DMS53 (cell line): ENCODE measurements at regions not wholly inside any gene's neighbourhood (a gene's known extent, or its start where the extent isn't known, plus 50 kb on each side); places are given as distances from the start of the nearest gene placed in this dataset.
A peak's percentile ranks its signal among the peaks of the same experiment; 100 is the strongest.

Experiments
- DNase-seq: peaks from one replicate; lab custom pipeline; 2025; lab: John Stamatoyannopoulos, UW

GRCh38 chr5:115402822-115403577 lies 106.5 kb upstream of the CCDC112 start:
- DNase-seq = no peak

- DNase-seq = no peak
These were observed 105.6 kb upstream of the CCDC112 start for GRCh38 chr5:115402092-115402491.

DNA sequence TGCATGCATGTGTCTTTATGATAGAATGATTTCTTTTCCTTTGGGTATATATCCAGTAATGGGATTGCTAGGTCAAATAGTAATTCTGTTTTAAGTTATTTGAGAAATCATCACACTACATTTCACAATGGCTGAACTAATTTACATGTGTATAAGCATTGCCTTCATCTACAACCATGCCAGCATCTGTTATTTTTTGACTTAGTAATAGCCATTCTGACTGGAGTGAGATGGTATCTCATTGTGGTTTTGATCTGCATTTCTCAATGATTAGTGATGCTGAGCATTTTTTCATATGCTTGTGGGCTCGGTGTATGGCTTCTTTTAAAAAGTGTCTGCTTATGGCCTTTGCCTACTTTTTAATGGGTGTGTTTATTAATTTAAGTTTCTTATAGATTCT lies 102.3 kb upstream of the CCDC112 start:
- DNase-seq = no peak

GRCh38 chr5:115396688-115397087 lies 100.2 kb upstream of the CCDC112 start:
- no peak for DNase-seq

DNA sequence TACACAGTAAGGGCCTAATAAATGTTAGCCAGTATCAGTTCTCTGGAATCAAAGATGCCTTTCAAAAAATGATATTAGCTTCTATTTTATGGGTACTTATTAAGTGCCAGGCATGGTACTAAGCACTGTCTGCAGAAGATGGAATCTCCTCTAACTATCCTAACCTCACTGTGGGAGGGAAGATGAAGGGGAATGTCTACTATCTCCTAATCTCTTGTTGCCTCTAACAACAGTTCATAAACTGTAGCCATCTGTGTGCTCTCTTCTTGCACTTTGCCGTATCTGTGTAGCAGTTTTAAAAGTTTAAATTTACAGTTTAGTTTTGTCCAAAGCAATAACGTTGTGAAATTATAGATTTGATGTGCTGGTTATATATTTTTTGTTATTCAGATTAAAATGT lies 99.6 kb upstream of the CCDC112 start:
- no peak for DNase-seq

- no peak for DNase-seq
These were observed 98.1 kb upstream of the CCDC112 start for GRCh38 chr5:115394531-115394930.

- DNase-seq = peak; percentile 38
These were observed 96.8 kb upstream of the CCDC112 start for GRCh38 chr5:115393239-115393638.

DNA sequence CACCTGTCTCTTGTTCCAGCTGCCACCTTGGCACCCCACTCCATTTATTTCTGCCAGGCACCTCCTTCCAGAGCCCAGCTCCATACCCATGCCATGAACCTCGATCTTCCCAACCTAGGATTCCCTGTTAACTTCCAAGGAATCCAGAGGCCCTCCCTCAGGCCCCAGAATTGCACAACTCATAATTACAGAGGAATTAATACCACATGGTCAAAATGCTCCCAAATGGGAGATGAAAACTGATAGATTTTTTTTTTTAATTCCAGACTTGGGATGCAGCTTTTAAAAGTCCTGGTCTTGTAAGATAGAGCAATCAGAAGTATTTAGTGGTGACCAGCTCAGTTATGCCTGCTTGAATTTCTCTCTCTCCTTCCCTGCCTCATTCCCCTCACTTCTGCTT lies 96.2 kb upstream of the CCDC112 start:
- no peak for DNase-seq

DNA sequence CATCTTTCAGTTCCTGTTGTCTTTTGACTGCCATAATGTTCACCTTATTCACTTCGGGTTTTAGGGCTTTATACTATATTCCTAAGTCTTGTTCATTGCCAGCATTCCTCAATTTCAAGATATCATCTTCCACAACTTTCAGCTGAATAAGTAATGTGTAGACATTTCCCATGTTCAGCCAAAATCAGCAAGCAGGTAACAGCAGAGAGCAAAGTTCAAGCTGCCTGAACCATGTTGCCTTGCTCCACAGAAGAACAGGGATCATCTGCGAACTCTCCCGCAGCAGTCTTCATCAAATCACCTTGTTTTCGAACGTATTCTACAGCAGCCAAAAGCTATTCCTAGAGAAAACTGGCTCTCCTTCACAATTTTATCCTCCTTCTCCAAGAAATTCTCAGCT lies 95.3 kb upstream of the CCDC112 start:
- no peak for DNase-seq

GRCh38 chr5:115389799-115390382 lies 93.4 kb upstream of the CCDC112 start:
- DNase-seq = peak; percentile 52

GRCh38 chr5:115389034-115389798 lies 92.8 kb upstream of the CCDC112 start:
- no peak for DNase-seq

- no peak for DNase-seq
These were observed 91.8 kb upstream of the CCDC112 start for GRCh38 chr5:115388240-115388639.

DNA sequence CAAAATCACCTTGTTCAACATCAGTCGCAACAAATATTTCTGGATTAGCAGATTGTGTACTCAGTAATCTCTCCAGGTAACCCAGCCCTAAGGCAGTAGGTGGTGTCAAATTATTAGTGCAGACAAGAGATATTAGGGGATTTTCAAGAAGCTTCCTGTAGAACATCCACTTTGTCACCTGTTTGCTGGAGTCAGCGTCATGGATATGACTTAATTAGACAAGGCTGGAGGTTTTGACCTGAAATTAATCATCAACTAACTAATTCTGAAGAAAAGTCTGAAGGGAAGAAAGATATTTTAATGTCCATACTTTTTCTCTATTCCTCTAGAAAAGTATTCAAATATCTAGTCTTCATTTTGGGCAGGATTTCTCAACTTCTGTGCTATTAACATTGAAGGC lies 91.4 kb upstream of the CCDC112 start:
- no peak for DNase-seq

DNA sequence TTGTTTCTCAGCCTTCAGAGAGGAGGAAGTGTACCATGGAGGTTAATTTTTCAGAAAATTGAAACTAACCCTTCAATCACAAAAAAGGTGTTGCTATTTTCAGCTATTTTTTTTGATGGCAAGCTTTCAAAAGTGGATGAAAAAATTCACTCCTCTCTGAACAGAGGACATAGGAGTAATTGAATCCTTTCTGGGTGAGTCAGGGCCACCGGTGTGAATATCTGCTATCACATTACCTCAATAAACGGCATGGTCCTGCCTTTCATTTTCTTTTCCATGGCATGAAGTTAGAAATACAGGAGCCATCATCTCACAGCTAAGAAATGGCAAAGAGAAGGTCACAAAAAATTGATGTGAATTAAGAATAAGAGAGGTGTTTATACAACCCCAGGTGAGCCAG lies 90.2 kb upstream of the CCDC112 start:
- DNase-seq = peak; percentile 13

DNA sequence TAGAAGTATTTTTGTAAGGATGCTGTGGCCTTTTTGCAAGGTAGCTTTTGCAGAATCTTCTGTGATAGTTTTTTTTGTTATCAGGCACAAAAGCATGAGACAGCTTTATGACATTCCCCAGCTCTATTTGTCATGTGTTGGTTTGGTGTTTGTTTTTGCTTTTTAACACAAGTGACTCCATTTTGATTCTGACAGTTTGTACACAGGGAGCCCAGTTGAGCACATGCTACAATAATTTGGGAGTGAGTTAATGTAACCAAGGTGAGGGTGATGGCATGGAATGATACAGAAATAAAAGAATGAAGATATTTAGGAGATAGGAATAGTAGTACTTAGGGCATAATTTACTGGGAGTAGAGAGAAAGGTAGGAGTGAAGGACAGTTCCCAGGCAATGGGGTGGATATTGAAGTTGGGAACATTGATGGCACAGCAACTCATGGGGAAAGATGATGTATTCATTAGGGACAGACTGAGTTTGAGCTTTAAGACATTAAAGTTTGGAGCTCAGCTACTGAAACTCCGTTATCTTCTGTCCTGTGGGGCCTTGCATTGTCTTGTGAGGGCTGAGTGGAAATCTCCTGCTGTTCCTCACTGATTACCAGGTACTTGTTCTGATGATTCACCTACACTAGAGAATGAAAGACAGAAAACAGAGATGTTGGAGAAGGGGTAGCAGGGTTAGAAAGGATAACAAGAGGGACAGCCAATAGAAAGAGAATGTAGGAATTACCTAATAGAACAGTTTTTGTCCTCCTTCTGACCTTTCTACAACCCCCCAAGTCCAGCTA lies 88.3 kb upstream of the CCDC112 start:
- DNase-seq = peak; percentile 33

DNA sequence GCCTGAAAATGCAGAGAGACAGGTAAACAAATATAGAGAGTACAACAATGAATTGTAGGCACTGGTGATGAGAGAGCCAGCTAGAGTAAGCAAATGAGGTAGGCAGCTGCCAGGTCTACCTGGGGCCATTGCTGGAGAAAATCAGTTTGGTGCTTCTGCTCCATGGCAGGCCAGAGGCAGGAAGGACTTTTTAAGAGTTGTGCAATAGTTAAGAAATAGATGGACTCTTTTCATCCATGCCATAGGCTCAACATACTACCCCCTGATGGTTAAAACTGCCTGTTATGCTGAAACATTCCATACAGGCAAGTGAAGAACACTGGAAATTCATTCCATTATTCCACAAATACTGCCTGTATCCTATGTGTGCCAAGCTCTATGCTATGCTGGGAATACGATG lies 86.5 kb upstream of the CCDC112 start:
- peak; percentile 43 for DNase-seq

DNA sequence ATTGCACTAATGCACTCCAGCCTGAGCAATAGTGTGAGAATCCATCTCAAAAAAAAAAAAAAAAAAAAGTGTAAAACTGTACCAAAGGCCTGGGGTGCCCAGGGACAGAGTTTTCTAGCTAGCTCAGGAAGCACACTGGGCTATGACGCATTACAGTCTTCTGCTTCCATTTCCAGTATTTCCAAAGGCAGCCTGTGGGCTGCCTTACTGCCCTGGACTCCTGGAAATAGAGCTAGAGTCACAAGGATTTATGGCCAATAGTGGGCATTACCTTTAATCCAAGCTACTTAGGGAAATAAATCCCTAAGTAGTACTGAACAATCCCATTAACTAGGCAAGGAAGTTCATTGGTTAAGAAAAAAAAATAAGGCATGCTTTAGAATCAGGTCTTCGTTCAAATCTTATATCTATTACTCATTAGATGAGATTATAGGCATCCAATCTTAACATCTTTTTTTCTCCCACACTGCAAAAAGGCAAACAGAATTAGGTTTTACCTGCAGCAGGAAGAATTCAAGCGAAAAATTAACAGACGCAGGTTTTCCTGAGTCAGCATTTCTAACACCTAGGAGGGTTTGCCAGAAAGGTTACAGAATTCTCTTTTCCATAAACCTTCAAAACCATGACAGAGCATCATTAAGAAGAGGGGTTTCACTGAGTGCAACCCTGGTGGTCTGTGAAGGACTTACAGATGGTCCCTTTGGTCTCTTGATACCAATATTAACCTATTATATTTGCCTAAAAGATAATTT lies 85.6 kb upstream of the CCDC112 start:
- no peak for DNase-seq

GRCh38 chr5:115379622-115380344 lies 83.3 kb upstream of the CCDC112 start:
- DNase-seq = peak; percentile 96

DNA sequence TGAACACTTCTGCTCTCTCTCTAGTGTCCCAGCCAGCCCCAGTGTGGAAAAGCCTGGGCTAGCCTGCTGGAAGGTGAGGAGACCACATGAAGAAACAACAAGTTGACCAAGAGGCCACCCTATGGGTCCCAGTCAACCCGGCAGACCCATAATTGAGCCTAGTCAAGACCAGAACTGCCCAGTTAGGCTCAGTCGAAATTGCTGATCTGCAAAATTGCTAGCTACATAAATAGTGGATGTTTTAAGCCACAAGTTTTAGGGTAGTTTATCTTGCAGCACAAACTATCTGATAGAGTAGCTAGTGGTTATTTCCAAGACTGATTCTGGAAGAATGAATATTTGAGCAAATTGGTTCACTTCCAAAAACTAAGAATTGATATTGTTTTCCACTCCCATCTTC lies 82.3 kb upstream of the CCDC112 start:
- no peak for DNase-seq

GRCh38 chr5:115377468-115378217 lies 81.2 kb upstream of the CCDC112 start:
- DNase-seq = peak; percentile 72
